IMR-90 (cell line): ENCODE measurements at regions not wholly inside any gene's neighbourhood (a gene's known extent, or its start where the extent isn't known, plus 50 kb on each side); places are given as distances from the start of the nearest gene placed in this dataset.

Source experiments
- ATAC-seq: fragments of 200-7000 bp; cut with Tn5 transposase; 2 replicates; pipeline ENCODE4 v1.9.1; 2020; ENCODE audit warnings: low read depth, mild to moderate bottlenecking, moderate library complexity
- BruUV-seq: library from RNA; stranded (reverse); fragments of 400-500 nt; replicated peaks from 2 replicates; lab custom pipeline; 2021; lab: Mats Ljungman, UMichigan
- CTCF ChIA-PET: fragments of 300-600 bp; formaldehyde crosslinking; extraction: SDS; loops from one replicate; lab custom pipeline; 2021; ENCODE audit warnings: antibody characterized with exemption; lab: Yijun Ruan, JAX
- POLR2A ChIA-PET: fragments of 300-600 bp; sonication (Branson Sonifier 250); formaldehyde crosslinking; loops from one replicate; lab custom pipeline; 2022; ENCODE audit warnings: antibody characterized with exemption; ENCODE audit not compliant: unreplicated experiment; lab: Charles Lee
- DNase-seq: peaks from one replicate; pipeline ENCODE4 v3.0.0; 2013
- H2AFZ ChIP-seq: replicated peaks from 2 replicates; pipeline ENCODE3; 2013; ENCODE audit warnings: low read length, mild to moderate bottlenecking; ENCODE audit not compliant: poor library complexity
- H2AK5ac ChIP-seq: 2 replicates; pipeline ENCODE4 v1.6.1; 2013; ENCODE audit warnings: low read depth, low read length, inconsistent platforms
- H2AK9ac ChIP-seq: replicated peaks from 2 replicates; pipeline ENCODE3; 2013; ENCODE audit warnings: mild to moderate bottlenecking, low read depth, low read length, moderate library complexity; ENCODE audit not compliant: poor library complexity
- H2BK120ac ChIP-seq: 2 replicates; pipeline ENCODE4 v1.6.1; 2013; ENCODE audit warnings: low read depth, low read length, inconsistent platforms
- H2BK15ac ChIP-seq: 3 replicates; pipeline ENCODE4 v1.6.1; 2013; ENCODE audit warnings: low read depth, low read length, inconsistent platforms
- H2BK20ac ChIP-seq: 2 replicates; pipeline ENCODE4 v1.6.1; 2013; ENCODE audit warnings: low read depth, mild to moderate bottlenecking, inconsistent platforms, low read length, moderate library complexity
- H2BK5ac ChIP-seq: 2 replicates; pipeline ENCODE4 v1.6.1; 2013; ENCODE audit warnings: mild to moderate bottlenecking, low read depth, low read length, inconsistent platforms; ENCODE audit not compliant: poor library complexity, severe bottlenecking
- H3K14ac ChIP-seq: replicated peaks from 2 replicates; pipeline ENCODE4 v1.6.1; 2013; ENCODE audit warnings: low read depth, low read length, inconsistent platforms
- H3K18ac ChIP-seq: 2 replicates; pipeline ENCODE4 v1.6.1; 2013; ENCODE audit warnings: low read depth, low read length, control low read depth
- H3K23ac ChIP-seq: 2 replicates; pipeline ENCODE4 v1.6.1; 2013; ENCODE audit warnings: low read depth, low read length, inconsistent platforms
- H3K27ac ChIP-seq: 2 replicates; pipeline ENCODE4 v1.5.1; 2013; ENCODE audit warnings: mild to moderate bottlenecking, control low read depth, low read length; ENCODE audit not compliant: insufficient read depth
- H3K27me3 ChIP-seq: 2 replicates; pipeline ENCODE4 v1.6.1; 2013; ENCODE audit warnings: low read length; ENCODE audit not compliant: control insufficient read depth, insufficient read depth
- H3K36me3 ChIP-seq: 2 replicates; pipeline ENCODE4 v1.6.1; 2013; ENCODE audit warnings: low read length, mixed read lengths; ENCODE audit not compliant: control insufficient read depth, insufficient read depth
- H3K4ac ChIP-seq: 2 replicates; pipeline ENCODE4 v1.6.1; 2013; ENCODE audit warnings: low read depth, low read length, inconsistent platforms
- H3K4me1 ChIP-seq: 2 replicates; pipeline ENCODE4 v1.6.1; 2013; ENCODE audit warnings: low read length, mixed read lengths; ENCODE audit not compliant: control insufficient read depth, insufficient read depth
- H3K4me2 ChIP-seq: 2 replicates; pipeline ENCODE4 v1.6.1; 2013; ENCODE audit warnings: low read depth, mild to moderate bottlenecking, control low read depth, low read length, moderate library complexity
- H3K4me3 ChIP-seq: 2 replicates; pipeline ENCODE4 v1.5.1; 2013; ENCODE audit warnings: low read depth, mild to moderate bottlenecking, control low read depth, low read length, moderate library complexity; ENCODE audit not compliant: insufficient read depth
- H3K56ac ChIP-seq: 2 replicates; pipeline ENCODE4 v1.6.1; 2013; ENCODE audit warnings: low read length, inconsistent platforms; ENCODE audit not compliant: insufficient read depth; ENCODE audit errors: extremely low read depth
- H3K79me1 ChIP-seq, 2 experiments: 2 replicates each; pipeline ENCODE4 v1.6.1; 2013; ENCODE audit warnings: low read length in 2 of 2, inconsistent platforms in 1 of 2, low read depth in 1 of 2
- H3K9ac ChIP-seq: 2 replicates; pipeline ENCODE4 v1.6.1; 2013; ENCODE audit warnings: low read depth, low read length, control low read depth
- H3K9me1 ChIP-seq: 2 replicates; pipeline ENCODE4 v1.6.1; 2013; ENCODE audit warnings: low read length, inconsistent platforms; ENCODE audit not compliant: insufficient read depth
- H3K9me3 ChIP-seq: 2 replicates; pipeline ENCODE4 v1.6.1; 2013; ENCODE audit warnings: low read length; ENCODE audit not compliant: control insufficient read depth, insufficient read depth
- H4K20me1 ChIP-seq: 2 replicates; pipeline ENCODE4 v1.6.1; 2013; ENCODE audit warnings: low read length, inconsistent platforms; ENCODE audit not compliant: insufficient read depth
- H4K5ac ChIP-seq: 2 replicates; pipeline ENCODE4 v1.6.1; 2013; ENCODE audit warnings: mild to moderate bottlenecking, low read depth, low read length, control low read depth
- H4K8ac ChIP-seq, 2 experiments: 2 replicates each; pipeline ENCODE4 v1.6.1; 2013; ENCODE audit warnings: low read depth in 2 of 2, low read length in 2 of 2, control low read depth in 1 of 2, inconsistent platforms in 1 of 2
- H4K91ac ChIP-seq: 2 replicates; pipeline ENCODE4 v1.6.1; 2013; ENCODE audit warnings: low read depth, low read length, inconsistent platforms; ENCODE audit not compliant: insufficient read depth
- NFE2L2 ChIP-seq: fragments of 150-350 bp; IDR thresholded peaks from 2 replicates; pipeline ENCODE4 v1.6.1; 2016; ENCODE audit warnings: low read depth, mild to moderate bottlenecking, low read length
- RAD21 ChIP-seq: IDR thresholded peaks from 2 replicates; pipeline ENCODE4 v1.6.1; 2012; ENCODE audit warnings: low read length, improper control_type of control experiment
- WGBS, 2 experiments: methylation state at CpG; one replicate each; pipeline versions ENCODE4 v1.1.5 to v1.1.7; 2013; ENCODE audit warnings: missing lambda C conversion rate in 2 of 2; ENCODE audit not compliant: insufficient read length in 1 of 2; ENCODE audit errors: extremely low coverage in 2 of 2; 5-methylcytosine and 5-hydroxymethylcytosine counted together
- dilution Hi-C: fragments of 300-500 bp; cut with HindIII; formaldehyde crosslinking; loops from one replicate; pipeline ENCODE4 v1.14.3; 2018; ENCODE audit warnings: low sequenced_read_pairs; ENCODE audit not compliant: unreplicated experiment
- in situ Hi-C: fragments of 300-500 bp; cut with MboI; formaldehyde crosslinking; loops from 3 replicates; pipeline ENCODE4 v1.14.3; 2019; ENCODE audit warnings: low sequenced_read_pairs, inconsistent platforms, mixed read lengths
- intact Hi-C: fragments of 100-400 bp; cut with micrococcal nuclease; formaldehyde crosslinking; loops from 2 replicates; pipeline ENCODE4 v1.10.0; 2022

GRCh38 chr12:114740448-114740847 lies 56.5 kb upstream of the TBX3 start:
- POLR2A ChIA-PET, result interaction anchor here (0.7 kb wide), 1 partner anchor 108 kb away, joined by 15 read pairs; no protein-coding TSS in a partner anchor
- Histone ChIP-seq H3K4me1 (peaks cover 11% of the 10 kb centered on the region), H4K5ac (no peak overlapping the region), H3K27me3 (no peaks in the 10 kb centered on the region), H2BK5ac (no peak overlapping the region), H3K27ac (no peak overlapping the region), H3K36me3 (no peaks in the 10 kb centered on the region), H3K56ac (no peak overlapping the region), H3K18ac (no peak overlapping the region), H2BK20ac (no peak overlapping the region), H3K23ac (no peak overlapping the region), H2BK120ac (no peak overlapping the region), H3K14ac (no peak overlapping the region), H3K9me1 (0 out of 2 replicates have a peak, but pooled peaks cover 7% of the 10 kb centered on the region), H4K20me1 (no peaks in the 10 kb centered on the region; the same call in 1 of the 2 replicates), H2AFZ (no peak overlapping the region), H3K9me3 (peaks cover 5% of the 10 kb centered on the region; the same call in 1 of the 2 replicates), H3K4me3 (no peak overlapping the region), H3K9ac (no peak overlapping the region), H2AK9ac (no peak overlapping the region), H3K4ac (no peak overlapping the region), H4K8ac (no peak overlapping the region), H3K4me2 (no peak overlapping the region), H2AK5ac (no peak overlapping the region), H4K91ac (no peak overlapping the region), H3K79me1 (no peaks in the 10 kb centered on the region), H2BK15ac (no peak overlapping the region)
- in situ Hi-C loops (no loop called here), dilution Hi-C loops (no loop called here), intact Hi-C loops (no loop called here)
- 93% methylated on average over 2 of the region's 7 CpGs; no CpG with 5 or more reads in 1 of the 2 experiments for WGBS, 2 experiments
- DNase-seq, result no peak
- no TSS peak for BruUV-seq
- no peak for ATAC-seq
- CTCF ChIA-PET, result interaction anchor here (0.6 kb wide), 1 partner anchor 670 kb away, joined by 5 read pairs; no protein-coding TSS in a partner anchor
- no peak for TF ChIP-seq RAD21
- TF ChIP-seq NFE2L2, result peak; percentile 45; the same call in 1 of the 2 replicates
